M059J (cell line): ENCODE measurements at regions not wholly inside any gene's neighbourhood (a gene's known extent, or its start where the extent isn't known, plus 50 kb on each side); places are given as distances from the start of the nearest gene placed in this dataset.

Source experiments
- DNase-seq: peaks from one replicate; pipeline ENCODE4 v3.0.0-alpha.2; 2012; ENCODE audit warnings: low read depth

- peak; percentile 2 for DNase-seq
These were observed 549.5 kb upstream of the ARGLU1 start for GRCh38 chr13:107117327-107118012.

DNA sequence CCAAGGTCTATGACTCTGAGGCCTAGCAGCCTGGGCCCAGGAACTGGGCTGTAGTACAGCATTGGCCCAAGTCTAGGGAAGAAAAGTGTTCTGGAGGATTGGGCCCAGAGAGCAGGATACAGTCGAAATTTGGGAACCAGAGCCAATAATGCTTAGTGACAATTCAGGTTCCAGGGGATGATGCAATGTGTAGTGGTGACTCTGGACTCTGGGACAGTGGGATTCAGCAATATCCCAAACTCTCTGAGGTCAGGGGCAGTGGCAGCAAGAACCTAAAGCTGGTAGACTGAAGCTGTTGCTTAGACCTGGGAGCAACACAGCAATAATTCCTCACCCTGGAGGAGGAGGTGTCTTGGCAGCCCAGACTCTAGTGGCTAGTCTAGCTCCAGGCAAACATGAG lies 545.5 kb upstream of the ARGLU1 start:
- no peak for DNase-seq

GRCh38 chr13:107111248-107111647 lies 543.3 kb upstream of the ARGLU1 start:
- no peak for DNase-seq

DNA sequence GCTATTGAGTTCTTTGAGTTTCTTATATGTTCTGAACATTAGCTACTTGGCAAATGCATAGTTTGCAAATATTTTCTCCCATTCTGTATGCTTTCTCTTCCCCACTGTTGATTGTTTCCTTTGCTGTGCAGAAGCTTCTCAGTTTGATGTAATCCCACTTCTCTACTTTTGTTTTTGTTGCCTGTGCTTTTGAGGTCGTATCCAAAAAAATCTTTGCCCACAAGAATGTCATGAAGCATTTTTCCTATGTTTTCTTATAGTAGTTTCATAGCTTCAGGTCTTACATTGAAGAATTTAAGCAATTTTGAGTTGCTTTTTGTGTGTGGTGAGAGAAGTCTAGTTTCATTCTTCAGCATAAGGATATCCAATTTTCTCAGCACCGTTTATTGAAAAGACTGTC lies 536.7 kb upstream of the ARGLU1 start:
- DNase-seq: no peak

DNA sequence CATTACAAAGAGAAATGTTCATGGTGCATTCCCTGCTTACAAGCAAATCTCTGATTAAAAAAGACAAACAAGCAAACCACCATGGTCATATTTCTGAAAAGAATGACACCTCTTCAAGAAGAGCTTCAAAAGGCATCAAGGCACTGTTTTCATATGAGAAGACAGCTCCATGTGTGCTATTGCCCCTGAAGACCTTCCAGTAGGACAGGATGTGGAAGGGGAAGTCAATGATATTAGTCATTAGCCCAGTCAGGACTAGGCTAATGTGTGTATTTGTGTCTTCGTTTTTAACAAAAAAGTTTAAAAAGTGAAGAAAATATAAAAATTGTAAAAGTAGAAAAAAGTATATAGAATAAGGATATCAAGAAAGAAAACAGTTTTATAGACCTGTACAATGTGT lies 534.7 kb upstream of the ARGLU1 start:
- DNase-seq: no peak

DNA sequence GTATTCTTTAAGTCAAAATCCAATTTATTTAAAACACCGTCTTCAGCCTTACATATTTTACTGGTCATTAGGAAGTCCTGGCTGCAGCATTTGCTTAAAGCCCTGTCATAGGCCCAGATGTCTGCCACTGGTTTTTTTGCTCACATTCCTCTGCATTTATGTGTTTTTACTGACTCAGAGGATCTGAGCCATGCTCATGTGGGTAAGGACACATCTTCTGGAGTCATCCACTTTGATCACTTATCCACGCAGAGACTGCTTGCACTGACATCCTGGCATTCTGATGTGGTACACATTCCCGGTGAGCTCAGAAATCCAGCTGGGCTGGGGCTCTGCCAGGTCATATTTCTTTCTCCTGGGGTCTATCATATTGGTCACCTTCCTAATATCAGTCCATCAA lies 531.7 kb upstream of the ARGLU1 start:
- peak; percentile 4 for DNase-seq

- DNase-seq: no peak
These were observed 530.0 kb upstream of the ARGLU1 start for GRCh38 chr13:107097916-107098315.

DNA sequence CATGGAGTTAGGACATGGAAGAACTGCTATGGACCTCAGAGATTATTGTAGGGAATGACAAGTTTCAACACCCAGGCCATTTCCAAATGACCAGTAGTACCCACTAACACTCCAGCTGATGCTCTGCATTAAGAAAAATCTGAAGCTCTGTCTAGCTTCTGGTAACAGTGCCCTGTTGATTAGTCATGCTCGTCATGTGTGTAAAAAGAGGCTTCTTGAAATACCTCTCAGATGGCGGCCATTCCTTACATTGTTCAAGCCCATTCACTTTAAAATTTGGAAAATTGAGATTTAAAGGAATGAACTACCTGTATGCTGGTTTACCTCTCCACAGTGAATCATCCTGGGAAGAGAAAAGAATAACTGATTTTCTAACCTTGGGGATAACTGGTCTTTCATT lies 527.9 kb upstream of the ARGLU1 start:
- DNase-seq: no peak

DNA sequence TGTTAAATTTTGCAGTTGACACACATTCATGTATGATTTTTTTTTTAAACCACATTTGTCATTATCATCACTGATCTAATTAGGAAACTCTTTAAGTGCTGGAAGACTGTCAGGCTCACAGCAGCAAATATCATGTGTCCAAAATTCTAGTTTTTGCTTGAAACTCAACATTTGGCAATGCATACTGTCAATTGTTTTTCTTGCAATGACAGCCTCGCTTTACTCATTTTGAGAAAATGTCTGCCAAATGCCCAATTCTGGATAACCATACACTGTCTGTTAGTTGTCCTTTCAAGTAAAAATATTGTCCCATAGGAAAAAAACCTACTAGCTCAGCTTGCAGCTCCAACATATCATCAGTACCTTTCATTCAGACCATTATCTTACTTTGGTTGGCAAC lies 523.9 kb upstream of the ARGLU1 start:
- no peak for DNase-seq

GRCh38 chr13:107091428-107091827 lies 523.5 kb upstream of the ARGLU1 start:
- DNase-seq: no peak

DNA sequence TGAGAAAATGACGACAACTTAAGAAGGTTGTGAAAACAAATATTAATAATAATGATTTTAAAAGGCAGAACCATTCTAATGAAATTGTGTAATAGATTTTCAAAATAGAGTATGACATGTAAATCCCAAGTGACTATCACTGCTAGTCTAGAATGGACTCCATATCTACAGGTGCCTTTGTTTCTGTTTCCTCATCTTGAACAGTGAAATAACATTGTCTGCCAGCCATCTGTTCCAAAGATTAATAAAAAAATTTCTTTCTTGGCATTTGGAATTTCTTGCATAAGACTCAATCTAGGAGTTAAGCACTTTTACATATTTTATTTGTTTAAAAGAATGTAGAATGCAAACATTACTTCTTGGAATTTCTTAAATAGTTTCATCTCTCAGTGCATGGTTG lies 520.1 kb upstream of the ARGLU1 start:
- DNase-seq: no peak

GRCh38 chr13:107079423-107080049 lies 511.6 kb upstream of the ARGLU1 start:
- DNase-seq: no peak

- no peak for DNase-seq
These were observed 510.4 kb upstream of the ARGLU1 start for GRCh38 chr13:107078229-107078765.

GRCh38 chr13:107076801-107077200 lies 508.9 kb upstream of the ARGLU1 start:
- DNase-seq: no peak

GRCh38 chr13:107075576-107075975 lies 507.6 kb upstream of the ARGLU1 start:
- DNase-seq: no peak

DNA sequence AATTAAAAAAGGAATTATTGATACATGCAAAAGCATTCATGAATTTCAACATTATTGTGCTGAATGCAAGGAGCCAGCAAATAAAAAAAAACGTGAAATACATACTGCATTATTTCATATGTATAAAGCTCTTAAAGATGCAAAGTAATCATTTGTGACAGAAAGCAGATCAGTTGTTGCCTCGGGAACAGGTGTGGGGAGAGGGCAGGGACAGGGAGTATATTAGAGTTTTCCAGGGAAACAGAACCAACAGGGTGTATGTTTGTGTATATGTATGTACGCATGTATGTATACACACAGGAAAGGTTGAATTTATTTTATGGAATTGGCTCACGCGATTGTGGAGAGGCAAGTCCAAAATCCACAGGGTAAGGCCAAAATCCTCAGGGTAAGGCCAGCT lies 502.9 kb upstream of the ARGLU1 start:
- DNase-seq: no peak

- DNase-seq: no peak
These were observed 501.3 kb upstream of the ARGLU1 start for GRCh38 chr13:107069108-107069776.

DNA sequence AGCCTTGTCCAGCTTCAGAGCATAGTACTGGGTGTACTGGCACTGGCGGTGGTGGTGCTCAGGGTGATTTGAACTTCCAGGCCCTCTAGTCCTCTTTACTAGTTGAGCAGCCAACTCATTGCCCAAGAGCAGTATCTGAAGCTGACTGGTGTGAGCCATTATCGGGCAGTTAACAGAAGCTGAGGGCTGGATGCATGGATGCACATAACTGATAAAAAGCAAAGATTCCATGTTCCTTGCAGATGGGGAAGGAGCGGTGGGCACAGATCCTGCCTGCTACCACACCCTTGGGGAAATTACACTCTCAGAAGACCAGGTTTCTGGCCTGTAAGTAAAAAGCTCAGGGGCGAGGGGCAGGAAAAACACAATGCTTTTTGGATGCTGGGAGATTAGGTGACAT lies 499.4 kb upstream of the ARGLU1 start:
- DNase-seq: no peak

DNA sequence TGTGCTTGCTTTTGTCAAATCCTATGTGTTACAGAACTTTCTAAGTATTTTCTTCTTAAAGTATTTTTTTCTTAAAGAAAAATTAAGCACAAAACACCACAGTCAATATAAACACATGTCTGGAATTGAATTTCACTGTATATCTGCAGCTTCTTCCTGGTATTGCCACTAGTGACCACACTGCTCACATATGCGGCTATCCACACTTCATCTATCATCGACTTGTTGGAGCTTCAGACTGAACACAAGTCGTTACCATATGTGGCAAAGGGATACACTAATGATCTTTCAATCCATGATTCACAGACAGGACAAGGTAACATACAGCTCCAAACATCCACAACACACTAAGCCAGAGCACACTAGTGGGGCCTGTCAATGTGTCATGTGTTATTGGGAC lies 498.4 kb upstream of the ARGLU1 start:
- no peak for DNase-seq

- no peak for DNase-seq
These were observed 497.1 kb upstream of the ARGLU1 start for GRCh38 chr13:107065036-107065435.

GRCh38 chr13:107057028-107057631 lies 489.2 kb upstream of the ARGLU1 start:
- no peak for DNase-seq
